Vagina (tissue), 2 donors: ENCODE measurements at regions not wholly inside any gene's neighbourhood (a gene's known extent, or its start where the extent isn't known, plus 50 kb on each side); places are given as distances from the start of the nearest gene placed in this dataset.
A peak's percentile ranks its signal among the peaks of the same experiment; 100 is the strongest.

Experiments
- DNase-seq, 2 donors: peaks; one replicate each; pipeline ENCODE4 v3.0.0-alpha.2; 2017; ENCODE audit errors: extremely low spot score in 2 of 2
- H3K27ac ChIP-seq: fragments of 200-600 bp; sonication (generic); one replicate; pipeline ENCODE4 v1.5.1; 2019
- H3K27me3 ChIP-seq: fragments of 200-600 bp; sonication (generic); one replicate; pipeline ENCODE4 v1.5.1; 2019
- H3K36me3 ChIP-seq, 2 donors: fragments of 200-600 bp; sonication (generic); one replicate each; pipeline ENCODE4 v1.5.1; 2017 to 2019
- H3K4me1 ChIP-seq: fragments of 200-600 bp; sonication (generic); one replicate; pipeline ENCODE4 v1.5.1; 2019
- H3K4me3 ChIP-seq, 2 donors: fragments of 200-600 bp; sonication (generic); 1 replicate in 1 of 2; 2 replicates in 1 of 2; pipeline ENCODE4 v1.5.1; 2016 to 2019
- H3K9me3 ChIP-seq: fragments of 200-600 bp; sonication (generic); one replicate; pipeline ENCODE4 v1.5.1; 2019
- CTCF ChIP-seq, 3 experiments: fragments of 450-650 bp in 2 of 3; fragments of 200-600 bp in 1 of 3; sonication (generic) in 1 of 3; IDR thresholded peaks; one replicate each; pipeline ENCODE4 v1.5.1; 2017 to 2019; ENCODE audit warnings: antibody characterized with exemption in 3 of 3, mild to moderate bottlenecking in 2 of 3, moderate library complexity in 2 of 3
- POLR2A ChIP-seq, 2 donors: fragments of 450-650 bp; IDR thresholded peaks; one replicate each; pipeline ENCODE4 v1.6.1; 2017; ENCODE audit warnings: antibody characterized with exemption in 2 of 2, mild to moderate bottlenecking in 2 of 2, moderate library complexity in 2 of 2
- POLR2AphosphoS5 ChIP-seq, 2 donors: sonication (generic); formaldehyde crosslinking; IDR thresholded peaks; one replicate each; pipeline ENCODE4 v1.9.0; 2017; ENCODE audit warnings: antibody characterized with exemption in 2 of 2, mild to moderate bottlenecking in 2 of 2, low read depth in 1 of 2; ENCODE audit not compliant: insufficient read depth in 1 of 2
- intact Hi-C: fragments of 100-400 bp; cut with DNase I; formaldehyde crosslinking; loops from one replicate; pipeline ENCODE4 v1.15.1; 2023

GRCh38 chr7:96589038-96589437 lies 120.6 kb downstream of the SEM1 start:
- Histone ChIP-seq H3K27me3 (no peaks in the 10 kb centered on the region), H3K4me3 (no peak overlapping the region), H3K9me3 (no peaks in the 10 kb centered on the region), H3K27ac (no peak overlapping the region), H3K4me1 (no peaks in the 10 kb centered on the region), H3K36me3 (no peaks in the 10 kb centered on the region)
- no peak for DNase-seq
- intact Hi-C loops = no loop called here
- TF ChIP-seq CTCF (IDR thresholded peaks at IDR 0.05) (no peak), POLR2A (IDR thresholded peaks at IDR 0.05) (no peak), POLR2AphosphoS5 (IDR thresholded peaks at IDR 0.05; ENCODE audit: insufficient read depth in 1 of 2, low read depth in 1 of 2) (no peak)

GRCh38 chr7:96579119-96579518 lies 130.5 kb downstream of the SEM1 start:
- TF ChIP-seq CTCF (IDR thresholded peaks at IDR 0.05) (no peak), POLR2A (IDR thresholded peaks at IDR 0.05) (no peak), POLR2AphosphoS5 (IDR thresholded peaks at IDR 0.05; ENCODE audit: insufficient read depth in 1 of 2, low read depth in 1 of 2) (no peak)
- Histone ChIP-seq H3K9me3 (no peaks in the 10 kb centered on the region), H3K4me3 (no peak overlapping the region), H3K27ac (no peak overlapping the region), H3K27me3 (no peaks in the 10 kb centered on the region), H3K4me1 (no peaks in the 10 kb centered on the region), H3K36me3 (no peaks in the 10 kb centered on the region)
- no peak for DNase-seq
- intact Hi-C loops = no loop called here

- Histone ChIP-seq H3K4me1 (no peaks in the 10 kb centered on the region), H3K27ac (no peak overlapping the region), H3K36me3 (no peaks in the 10 kb centered on the region), H3K4me3 (no peak overlapping the region), H3K9me3 (no peaks in the 10 kb centered on the region), H3K27me3 (no peaks in the 10 kb centered on the region)
- intact Hi-C loops = no loop called here
- DNase-seq = no peak
- TF ChIP-seq CTCF (IDR thresholded peaks at IDR 0.05) (no peak), POLR2AphosphoS5 (IDR thresholded peaks at IDR 0.05; ENCODE audit: insufficient read depth in 1 of 2, low read depth in 1 of 2) (no peak)
These were observed 131.0 kb downstream of the SEM1 start for GRCh38 chr7:96578606-96579005.

- Histone ChIP-seq H3K36me3 (no peaks in the 10 kb centered on the region), H3K4me3 (no peak overlapping the region), H3K27me3 (no peaks in the 10 kb centered on the region), H3K4me1 (no peaks in the 10 kb centered on the region), H3K27ac (no peak overlapping the region), H3K9me3 (no peaks in the 10 kb centered on the region)
- intact Hi-C loops = no loop called here
- no peak for DNase-seq
- TF ChIP-seq POLR2AphosphoS5 (IDR thresholded peaks at IDR 0.05; ENCODE audit: insufficient read depth in 1 of 2, low read depth in 1 of 2) = no peak
- TF ChIP-seq POLR2A (IDR thresholded peaks at IDR 0.05) = no peak
- TF ChIP-seq CTCF (IDR thresholded peaks at IDR 0.05) = no peak
These were observed 146.2 kb downstream of the SEM1 start for GRCh38 chr7:96563409-96563808.

- no peaks in the 10 kb centered on the region for H3K9me3 ChIP-seq
- H3K4me1 ChIP-seq = no peaks in the 10 kb centered on the region
- intact Hi-C loops = no loop called here
- no peaks in the 10 kb centered on the region for H3K27me3 ChIP-seq
- no peak overlapping the region for H3K27ac ChIP-seq
- H3K4me3 ChIP-seq = no peak overlapping the region
- H3K36me3 ChIP-seq = no peaks in the 10 kb centered on the region
- TF ChIP-seq CTCF (IDR thresholded peaks at IDR 0.05) (no peak), POLR2AphosphoS5 (IDR thresholded peaks at IDR 0.05; ENCODE audit: insufficient read depth in 1 of 2, low read depth in 1 of 2) (peak in 1 of 2 donors; percentile 34)
- no peak for DNase-seq
These were observed 146.7 kb downstream of the SEM1 start for GRCh38 chr7:96562966-96563365.
